Tibial artery (tissue), 4 donors: ENCODE measurements at regions not wholly inside any gene's neighbourhood (a gene's known extent, or its start where the extent isn't known, plus 50 kb on each side); places are given as distances from the start of the nearest gene placed in this dataset.

Experiments
- DNase-seq, 2 donors: peaks; one replicate each; pipeline ENCODE4 v3.0.0-alpha.2; 2019
- H3K27ac ChIP-seq, 2 donors: fragments of 200-600 bp; sonication (generic) in 1 of 2; 1 replicate in 1 of 2; 2 replicates in 1 of 2; pipeline ENCODE4 v1.5.1; 2018 to 2019; ENCODE audit warnings: mild to moderate bottlenecking in 1 of 2
- H3K27me3 ChIP-seq, 2 donors: fragments of 200-600 bp; sonication (generic) in 1 of 2; one replicate each; pipeline versions ENCODE4 v1.5.1 to v1.6.0; 2016 to 2019
- H3K36me3 ChIP-seq, 3 donors: fragments of 200-600 bp; sonication (generic) in 2 of 3; one replicate each; pipeline ENCODE4 v1.5.1; 2016 to 2019; ENCODE audit warnings: mild to moderate bottlenecking in 2 of 3
- H3K4me1 ChIP-seq, 4 donors: fragments of 200-600 bp; sonication (generic) in 2 of 4; 1 replicate in 3 of 4; 2 replicates in 1 of 4; pipeline ENCODE4 v1.5.1; 2016 to 2019
- H3K4me3 ChIP-seq, 2 donors: fragments of 200-600 bp; sonication (generic) in 1 of 2; 1 replicate in 1 of 2; 2 replicates in 1 of 2; pipeline ENCODE4 v1.5.1; 2018 to 2019; ENCODE audit warnings: mild to moderate bottlenecking in 2 of 2
- H3K9me3 ChIP-seq, 3 donors: fragments of 200-600 bp; sonication (generic) in 1 of 3; one replicate each; pipeline ENCODE4 v1.5.1; 2016 to 2019
- intact Hi-C: fragments of 100-400 bp; cut with DNase I; formaldehyde crosslinking; loops from one replicate; pipeline ENCODE4 v1.15.0; 2023; ENCODE audit warnings: low total_unique reads
- TF ChIP-seq, protein P1 (sequence below), 2 experiments: fragments of 200-600 bp in 1 of 2; fragments of 450-650 bp in 1 of 2; IDR thresholded peaks; one replicate each; pipeline ENCODE4 v1.5.1; 2017 to 2019; ENCODE audit warnings: antibody characterized with exemption in 2 of 2, mild to moderate bottlenecking in 1 of 2, moderate library complexity in 1 of 2

DNA sequence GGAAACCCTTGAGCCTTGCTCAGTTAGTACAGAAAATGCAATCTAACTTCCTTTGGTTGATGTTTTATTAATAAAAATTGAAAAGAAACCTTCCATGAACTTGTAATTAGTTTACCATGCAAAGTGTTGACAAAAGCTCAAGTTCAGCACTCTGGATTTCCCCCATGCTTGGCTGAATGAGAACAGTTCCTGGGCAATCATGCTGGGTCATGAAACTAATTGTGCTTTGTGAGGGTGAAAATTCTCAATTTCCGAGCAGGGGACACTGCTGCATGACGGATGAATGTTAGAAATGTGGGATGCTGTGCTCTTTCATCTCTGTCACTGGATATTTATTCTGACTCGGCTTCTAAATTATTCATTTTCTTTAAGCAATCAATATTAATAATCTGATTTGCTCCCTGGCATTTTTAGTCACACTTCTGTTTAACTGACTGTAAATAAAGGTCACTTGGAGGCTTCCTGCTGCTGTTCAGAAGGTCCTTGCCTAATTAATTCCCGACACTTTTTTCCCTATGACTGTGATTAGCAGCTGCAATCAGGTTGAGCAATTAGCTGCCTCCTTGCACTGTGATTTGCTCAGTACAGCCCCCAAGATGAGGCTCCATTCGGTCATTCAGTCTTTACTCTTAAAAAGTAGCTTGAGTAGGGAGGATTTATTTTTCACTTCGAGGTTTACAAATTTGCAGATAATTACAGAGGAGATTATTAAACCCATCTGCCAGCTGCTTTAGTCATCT lies 678.1 kb upstream of the ZNF608 start:
- Histone ChIP-seq H3K9me3 (no peaks in the 10 kb centered on the region), H3K4me3 (no peak overlapping the region), H3K4me1 (no peaks in the 10 kb centered on the region), H3K27me3 (no peaks in the 10 kb centered on the region), H3K36me3 (no peaks in the 10 kb centered on the region), H3K27ac (no peak overlapping the region)
- TF ChIP-seq, protein P1, sequence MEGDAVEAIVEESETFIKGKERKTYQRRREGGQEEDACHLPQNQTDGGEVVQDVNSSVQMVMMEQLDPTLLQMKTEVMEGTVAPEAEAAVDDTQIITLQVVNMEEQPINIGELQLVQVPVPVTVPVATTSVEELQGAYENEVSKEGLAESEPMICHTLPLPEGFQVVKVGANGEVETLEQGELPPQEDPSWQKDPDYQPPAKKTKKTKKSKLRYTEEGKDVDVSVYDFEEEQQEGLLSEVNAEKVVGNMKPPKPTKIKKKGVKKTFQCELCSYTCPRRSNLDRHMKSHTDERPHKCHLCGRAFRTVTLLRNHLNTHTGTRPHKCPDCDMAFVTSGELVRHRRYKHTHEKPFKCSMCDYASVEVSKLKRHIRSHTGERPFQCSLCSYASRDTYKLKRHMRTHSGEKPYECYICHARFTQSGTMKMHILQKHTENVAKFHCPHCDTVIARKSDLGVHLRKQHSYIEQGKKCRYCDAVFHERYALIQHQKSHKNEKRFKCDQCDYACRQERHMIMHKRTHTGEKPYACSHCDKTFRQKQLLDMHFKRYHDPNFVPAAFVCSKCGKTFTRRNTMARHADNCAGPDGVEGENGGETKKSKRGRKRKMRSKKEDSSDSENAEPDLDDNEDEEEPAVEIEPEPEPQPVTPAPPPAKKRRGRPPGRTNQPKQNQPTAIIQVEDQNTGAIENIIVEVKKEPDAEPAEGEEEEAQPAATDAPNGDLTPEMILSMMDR (IDR thresholded peaks at IDR 0.05) = no peak
- no peak for DNase-seq
- intact Hi-C loops = no loop called here

DNA sequence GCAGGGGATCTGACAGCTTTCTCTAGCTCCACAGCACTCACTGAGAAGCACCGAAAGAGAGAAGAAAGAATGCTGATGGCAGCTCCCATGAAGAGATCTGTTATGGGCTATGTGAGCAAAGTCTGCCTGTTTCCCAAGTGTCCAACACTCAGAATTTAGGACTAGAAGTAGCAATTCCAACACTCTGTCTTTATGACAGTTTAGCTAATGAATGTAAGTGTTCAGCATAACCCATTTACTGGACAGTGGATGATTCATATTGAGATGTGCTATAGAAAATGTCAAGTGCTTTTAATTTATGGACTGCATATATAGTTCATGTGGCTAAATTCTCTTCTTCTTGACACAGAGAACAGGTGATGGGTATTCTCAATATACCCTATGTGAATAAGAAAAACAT lies 683.1 kb upstream of the ZNF608 start:
- TF ChIP-seq, protein P1 (IDR thresholded peaks at IDR 0.05) = no peak
- H3K36me3 ChIP-seq = no peaks in the 10 kb centered on the region
- no peak overlapping the region for H3K27ac ChIP-seq
- no peaks in the 10 kb centered on the region for H3K9me3 ChIP-seq
- intact Hi-C loops = no loop called here
- H3K27me3 ChIP-seq = no peaks in the 10 kb centered on the region
- no peak overlapping the region for H3K4me3 ChIP-seq
- H3K4me1 ChIP-seq = no peaks in the 10 kb centered on the region
- DNase-seq = no peak

DNA sequence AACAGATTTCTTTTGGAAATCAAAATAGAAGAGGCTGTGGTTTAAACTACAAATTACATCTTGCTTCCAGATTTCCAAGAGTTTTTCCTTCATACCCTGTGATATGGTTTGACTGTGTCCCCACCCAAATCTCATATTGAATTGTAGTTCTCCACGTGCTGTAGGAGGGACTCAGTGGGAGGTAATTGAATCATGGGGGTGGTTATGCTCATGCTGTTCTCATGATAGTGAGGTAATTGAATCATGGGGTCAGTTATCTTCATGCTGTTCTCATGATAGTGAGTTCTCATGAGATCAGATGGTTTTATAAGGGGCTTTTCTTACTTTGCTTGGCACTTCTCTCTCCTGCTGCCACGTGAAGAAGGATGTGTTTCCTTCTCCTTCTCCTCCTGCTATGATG lies 687.0 kb upstream of the ZNF608 start:
- Histone ChIP-seq H3K4me3 (no peak overlapping the region), H3K4me1 (no peaks in the 10 kb centered on the region), H3K27ac (no peak overlapping the region), H3K36me3 (no peaks in the 10 kb centered on the region), H3K9me3 (no peaks in the 10 kb centered on the region), H3K27me3 (no peaks in the 10 kb centered on the region)
- TF ChIP-seq, protein P1 (IDR thresholded peaks at IDR 0.05) = no peak
- intact Hi-C loops = no loop called here
- DNase-seq = no peak

DNA sequence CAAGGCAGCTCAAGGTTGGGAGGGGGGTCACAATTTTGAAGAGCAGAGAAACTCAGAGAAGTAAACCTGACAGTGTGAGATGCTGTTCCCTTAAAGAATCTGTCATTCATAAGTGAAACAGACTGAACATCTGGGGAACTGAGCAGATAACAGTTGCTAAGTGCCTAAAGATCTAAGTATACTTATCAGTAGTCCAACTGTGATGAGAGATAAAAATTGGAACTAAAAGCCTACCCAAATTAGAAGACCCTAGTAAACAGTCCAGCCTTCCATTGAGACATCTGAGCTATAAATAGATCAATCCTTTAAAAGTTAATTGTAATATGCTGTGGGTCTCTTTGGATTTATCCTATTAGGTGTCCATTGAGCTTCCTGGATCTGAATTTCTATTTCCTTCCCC lies 692.8 kb upstream of the ZNF608 start:
- Histone ChIP-seq H3K4me1 (no peaks in the 10 kb centered on the region), H3K4me3 (no peak overlapping the region), H3K36me3 (no peaks in the 10 kb centered on the region), H3K27ac (no peak overlapping the region), H3K27me3 (no peaks in the 10 kb centered on the region), H3K9me3 (peaks cover 0 to 23% (median 0%) of the 10 kb centered on the region in 3 donors)
- DNase-seq = no peak
- TF ChIP-seq, protein P1 (IDR thresholded peaks at IDR 0.05) = no peak
- intact Hi-C loops = no loop called here

DNA sequence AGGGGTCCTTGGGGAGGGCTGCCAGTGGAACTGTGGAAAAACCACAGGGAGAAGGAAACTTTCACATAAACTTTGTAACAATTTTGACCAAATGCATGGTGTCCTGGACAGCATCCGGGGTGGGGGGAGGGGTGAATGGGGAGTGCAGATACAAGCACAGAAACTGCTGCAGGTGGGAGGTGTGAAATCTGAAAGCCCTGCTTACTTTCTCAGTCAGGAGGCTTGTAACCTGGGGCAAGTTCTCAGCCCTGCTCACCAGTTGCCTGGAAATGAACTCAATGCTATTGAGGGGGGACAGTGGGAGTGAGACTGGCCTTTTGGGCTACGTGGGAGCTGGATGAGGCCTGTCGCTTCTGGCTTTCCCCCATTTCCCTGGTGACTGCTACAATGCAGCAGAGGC lies 694.5 kb upstream of the ZNF608 start:
- Histone ChIP-seq H3K36me3 (no peaks in the 10 kb centered on the region), H3K9me3 (peaks cover 0 to 23% (median 0%) of the 10 kb centered on the region in 3 donors), H3K4me1 (no peaks in the 10 kb centered on the region), H3K27ac (no peak overlapping the region), H3K27me3 (no peaks in the 10 kb centered on the region), H3K4me3 (no peak overlapping the region)
- DNase-seq = no peak
- TF ChIP-seq, protein P1 (IDR thresholded peaks at IDR 0.05) = no peak
- intact Hi-C loops = no loop called here
